DMS53 treated with DMSO at 0.1 percent for 48 hours (cell line): ENCODE measurements at regions not wholly inside any gene's neighbourhood (a gene's known extent, or its start where the extent isn't known, plus 50 kb on each side); places are given as distances from the start of the nearest gene placed in this dataset.
"Not testable (repeated sequence)": the region's sequence is repeated elsewhere in the genome, so short reads cannot be mapped to it uniquely, and the experiment has no call there.

ENCODE experiments used
- DNase-seq: peaks from one replicate; lab custom pipeline; 2025; ENCODE audit not compliant: unreplicated experiment; lab: John Stamatoyannopoulos, UW

GRCh38 chr10:30199376-30200016 lies 140.1 kb upstream of the JCAD start:
- DNase-seq: no peak

- no peak for DNase-seq
Measured at GRCh38 chr10:30197186-30197585, 137.8 kb upstream of the JCAD start.

- not testable (repeated sequence) for DNase-seq
Measured at GRCh38 chr10:30196559-30196958, 137.2 kb upstream of the JCAD start.

DNA sequence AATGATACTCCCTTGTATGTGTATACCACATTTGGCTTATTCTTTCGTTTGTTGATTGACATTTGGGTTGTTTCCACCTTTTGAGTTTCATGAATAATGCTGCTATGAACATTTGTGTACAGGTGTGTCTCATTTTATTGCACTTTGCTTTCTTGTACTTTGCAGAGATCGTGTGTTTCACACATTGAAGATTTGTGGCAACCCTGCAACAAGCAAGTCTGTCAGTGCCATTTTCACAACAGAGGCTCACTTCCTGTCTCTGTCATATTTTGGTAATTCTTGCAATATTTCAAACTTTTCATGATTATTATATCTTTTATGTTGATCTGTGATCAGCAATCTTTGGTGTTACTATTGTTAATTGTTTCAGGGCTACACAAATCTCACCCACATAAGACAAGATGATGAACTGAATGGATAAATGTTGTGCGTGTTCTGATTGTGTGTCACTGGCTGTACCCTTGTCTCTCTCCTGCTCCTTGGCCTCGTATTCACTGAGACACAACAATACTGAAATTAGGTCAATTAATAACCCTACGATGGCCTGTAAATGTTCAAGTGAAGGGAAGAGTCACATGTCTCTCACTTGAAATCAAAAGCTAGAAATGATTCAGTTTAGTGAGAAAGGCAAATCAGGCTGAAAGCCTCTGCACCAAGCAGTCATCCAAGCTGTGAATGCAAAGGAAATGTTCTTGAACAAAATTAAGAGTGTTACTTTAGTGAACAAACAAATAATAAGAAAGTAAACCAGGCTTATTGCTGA lies 133.6 kb upstream of the JCAD start:
- DNase-seq: no peak

GRCh38 chr10:30190577-30191552 lies 131.5 kb upstream of the JCAD start:
- no peak for DNase-seq

DNA sequence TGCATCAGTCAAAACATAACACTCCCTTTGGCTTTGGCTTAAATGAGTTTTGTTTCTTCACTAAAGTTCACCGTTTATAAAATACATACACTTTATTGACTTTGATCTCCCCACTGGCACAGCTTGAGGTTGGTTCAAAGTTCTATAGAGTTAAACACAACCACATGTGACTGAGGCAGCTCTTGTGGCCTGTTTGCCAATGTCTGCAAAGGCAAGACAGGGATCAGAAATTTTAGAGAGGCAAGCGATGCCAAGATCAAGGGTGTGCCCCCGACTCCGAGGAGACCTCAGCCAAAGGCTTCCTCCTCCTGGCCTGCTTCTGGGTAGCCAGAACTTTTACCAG lies 129.8 kb upstream of the JCAD start:
- DNase-seq: no peak

DNA sequence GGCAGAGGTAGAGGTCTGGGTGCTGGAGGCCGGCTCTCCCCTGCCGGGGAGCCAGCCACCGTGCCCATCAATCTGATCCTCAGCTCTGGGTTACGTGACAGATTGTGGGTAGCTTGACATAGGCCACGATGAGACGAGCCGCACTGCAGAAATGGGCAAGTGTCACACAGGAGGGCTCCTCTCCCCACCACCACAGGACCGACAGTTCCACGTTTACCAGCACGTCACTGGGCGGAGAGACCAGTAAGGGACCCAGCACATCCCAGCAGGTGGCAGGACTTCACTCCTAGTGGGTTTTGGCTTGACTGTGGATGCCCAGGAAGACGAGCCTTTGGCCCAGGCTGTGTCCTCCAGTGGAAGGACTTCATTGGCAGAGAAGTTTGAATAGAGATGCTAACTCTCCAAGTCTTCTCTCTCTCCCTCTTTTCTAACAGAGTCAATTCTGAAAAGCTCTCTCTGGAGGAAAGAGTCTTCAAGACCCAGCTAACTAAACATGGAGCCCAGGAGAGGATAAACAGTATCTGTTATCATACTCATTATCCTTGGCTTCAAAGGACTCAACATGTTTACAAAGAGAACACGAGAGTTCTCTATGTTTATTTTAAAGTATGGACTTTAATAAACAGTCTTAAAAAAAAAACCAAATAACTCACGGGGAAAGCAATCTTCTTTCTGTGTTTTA lies 129.3 kb upstream of the JCAD start:
- DNase-seq: peak; percentile 48

GRCh38 chr10:30188101-30188500 lies 128.7 kb upstream of the JCAD start:
- no peak for DNase-seq

- no peak for DNase-seq
Measured at GRCh38 chr10:30187010-30187409, 127.6 kb upstream of the JCAD start.

GRCh38 chr10:30186371-30186875 lies 127.0 kb upstream of the JCAD start:
- peak; percentile 78 for DNase-seq

- DNase-seq: no peak
Measured at GRCh38 chr10:30185916-30186315, 126.5 kb upstream of the JCAD start.

GRCh38 chr10:30185341-30185740 lies 126.0 kb upstream of the JCAD start:
- no peak for DNase-seq

DNA sequence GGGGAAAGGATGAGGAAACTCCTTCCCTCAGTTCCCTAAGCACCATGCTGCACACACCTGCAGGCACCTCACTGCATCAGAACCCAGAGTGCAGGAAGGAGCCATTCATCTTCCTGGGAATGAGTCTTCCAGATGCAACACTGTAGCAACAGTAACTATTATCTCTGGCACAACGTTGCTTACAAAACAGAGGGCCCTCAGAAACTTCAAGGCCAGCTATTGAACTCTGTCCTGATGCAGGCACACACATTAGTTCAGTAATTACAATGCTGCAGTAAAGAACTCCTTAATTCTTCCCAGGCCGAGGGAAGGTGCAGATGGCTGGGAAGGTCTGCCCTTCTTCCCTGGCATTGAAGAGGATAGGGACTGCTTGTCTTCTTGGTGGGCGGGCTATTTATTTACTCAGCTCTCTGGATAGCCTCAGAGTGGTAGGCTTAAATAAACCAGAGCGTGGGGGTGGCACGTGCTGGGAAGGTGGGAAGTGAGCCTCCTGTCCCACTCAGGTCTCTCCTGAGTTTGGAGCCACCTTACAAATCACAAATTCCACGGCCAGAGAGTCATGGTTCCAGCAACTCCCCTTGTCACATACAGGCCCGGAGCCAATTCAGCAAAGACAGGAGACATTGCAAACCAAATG lies 125.1 kb upstream of the JCAD start:
- no peak for DNase-seq

DNA sequence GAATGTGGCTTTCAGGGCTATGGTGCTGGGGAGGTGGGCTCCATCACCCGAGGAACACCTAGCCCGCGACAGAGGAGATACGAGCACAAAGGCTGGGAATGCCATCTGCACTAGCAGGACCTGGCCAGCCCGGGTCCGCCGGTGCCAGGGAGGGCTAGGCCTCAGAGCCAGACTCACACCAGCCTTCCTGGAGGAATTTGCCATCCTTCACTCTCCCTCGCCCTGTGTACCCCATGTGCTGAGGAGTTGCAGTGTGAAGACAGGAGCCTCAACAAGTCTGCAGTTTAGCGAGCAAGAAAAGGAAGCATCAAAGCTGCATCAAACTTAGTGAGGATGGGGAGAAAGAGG lies 123.6 kb upstream of the JCAD start:
- DNase-seq: no peak

- peak; percentile 51 for DNase-seq
Measured at GRCh38 chr10:30182191-30183054, 123.0 kb upstream of the JCAD start.

DNA sequence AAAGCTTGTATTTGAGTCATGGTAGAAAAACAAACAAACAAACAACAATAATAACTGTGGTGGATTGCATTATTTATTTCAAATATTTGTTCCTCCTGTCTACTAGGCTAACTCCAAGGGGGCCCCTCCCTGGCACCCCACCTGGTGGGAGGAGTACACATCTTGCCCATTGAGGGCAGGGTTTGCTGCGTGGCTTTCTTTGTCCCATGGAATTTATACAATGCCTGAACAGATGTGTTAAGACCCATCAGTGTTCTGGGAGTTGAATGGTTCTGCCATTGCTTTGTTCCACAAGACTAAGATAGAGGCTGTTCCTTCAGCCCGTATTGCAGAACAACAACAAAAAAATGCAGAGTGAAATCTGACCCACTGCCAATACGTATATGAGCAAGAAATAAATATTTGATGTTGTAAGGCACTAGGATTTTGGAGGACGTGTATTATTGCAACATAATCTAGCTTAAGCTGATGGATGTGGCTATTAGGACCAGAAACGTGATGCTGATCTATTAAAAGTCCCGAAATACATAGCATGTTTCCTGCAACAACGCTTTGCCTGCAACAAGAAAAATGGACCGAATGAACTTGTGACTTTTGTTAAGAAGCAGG lies 119.1 kb upstream of the JCAD start:
- DNase-seq: no peak

DNA sequence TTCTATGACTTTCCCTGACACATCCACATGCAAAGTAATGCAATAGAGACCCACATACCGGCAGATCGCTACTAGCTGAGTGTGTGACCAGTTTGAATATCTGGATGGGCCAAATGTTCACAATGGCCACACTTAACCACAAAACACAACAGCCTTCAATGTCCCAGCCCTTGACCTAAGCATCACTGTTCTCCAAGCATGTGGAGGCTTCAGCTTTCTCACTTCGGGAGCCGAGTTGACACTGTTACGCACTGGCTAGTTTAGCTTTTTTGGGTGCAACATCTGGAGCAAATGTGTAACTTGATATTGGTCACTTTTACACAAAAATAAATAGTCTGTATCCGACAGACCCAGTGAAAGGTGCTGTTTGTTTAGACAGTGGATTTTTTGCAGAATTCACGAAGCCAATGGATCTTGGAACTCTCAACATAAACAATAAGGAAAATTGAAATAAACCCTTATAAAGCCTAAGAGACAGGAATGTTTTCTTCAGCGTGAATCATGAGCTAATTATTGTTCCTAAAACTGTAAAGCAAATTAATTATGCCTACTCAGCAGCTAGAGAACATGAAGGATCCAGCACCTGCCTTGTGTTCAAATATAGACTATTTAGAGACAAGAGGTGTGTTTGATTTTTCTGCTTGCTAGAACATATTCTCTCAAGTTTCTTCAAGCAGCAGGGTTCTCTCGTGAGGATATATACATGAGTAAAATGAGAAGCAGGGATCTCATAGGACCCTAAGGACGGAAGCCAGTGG lies 117.6 kb upstream of the JCAD start:
- no peak for DNase-seq

DNA sequence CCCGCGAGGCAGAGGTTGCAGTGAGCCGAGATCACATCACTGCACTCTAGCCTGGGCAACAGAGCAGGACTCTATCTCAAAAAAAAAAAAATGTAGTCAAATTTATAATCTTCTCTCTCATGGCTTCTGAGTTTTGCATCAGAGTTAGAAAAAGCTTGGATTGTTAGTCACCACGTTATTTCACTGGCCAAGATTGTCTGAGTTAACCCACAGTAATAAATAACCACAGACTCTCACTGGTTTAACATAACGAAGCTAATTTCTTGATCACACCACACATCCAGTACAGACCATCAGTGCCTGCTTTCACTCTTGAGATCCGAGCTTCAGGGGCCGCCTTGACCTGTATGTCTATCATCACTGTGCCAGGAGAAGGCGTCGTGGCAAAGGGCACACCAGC lies 116.8 kb upstream of the JCAD start:
- no peak for DNase-seq
